ENCODE measurements at regions not wholly inside any gene's neighbourhood (a gene's known extent, or its start where the extent isn't known, plus 50 kb on each side); places are given as distances from the start of the nearest gene placed in this dataset.
"Not testable (repeated sequence)": the region's sequence is repeated elsewhere in the genome, so short reads cannot be mapped to it uniquely, and the experiment has no call there.

GRCh38 chr1:104197516-104197915, 447.8 kb downstream of the AMY1C start:
- no CpG with 5 or more reads among the region's 1 CpG for WGBS (ENCODE audit: extremely low coverage, insufficient coverage, insufficient read length)
- no peak overlapping the region for H4K12ac ChIP-seq (ENCODE audit: low read depth, low read length)
- H3K9me3 ChIP-seq (ENCODE audit: insufficient read depth, low read depth, low read length) = no peaks in the 10 kb centered on the region
- H3K18ac ChIP-seq (ENCODE audit: low read length) = no peak overlapping the region
- no peak overlapping the region for H3K9ac ChIP-seq (ENCODE audit: low read length)
- H3K4me2 ChIP-seq (ENCODE audit: low read length) = no peak overlapping the region
- no peak overlapping the region for H2AFZ ChIP-seq (ENCODE audit: insufficient read depth, low read length, poor library complexity)
- no peak overlapping the region for H3K4ac ChIP-seq (ENCODE audit: low read depth, low read length)
- H2BK12ac ChIP-seq (ENCODE audit: low read length) = no peak overlapping the region
- H3K4me3 ChIP-seq (ENCODE audit: low read depth, low read length) = no peak overlapping the region
- no peak overlapping the region for H4K91ac ChIP-seq (ENCODE audit: low read depth, low read length)
- H3K23ac ChIP-seq (ENCODE audit: low read length) = no peak overlapping the region
- H3K36me3 ChIP-seq (ENCODE audit: control insufficient read depth in 1 of 2, insufficient read depth in 2 of 2, low read length in 2 of 2) = no peaks in the 10 kb centered on the region
- no peak overlapping the region for H3K27ac ChIP-seq (ENCODE audit: low read depth, low read length)
- H2BK5ac ChIP-seq (ENCODE audit: low read depth, low read length, poor library complexity) = no peak overlapping the region
- H4K8ac ChIP-seq (ENCODE audit: low read depth, low read length) = no peak overlapping the region
- H3K27me3 ChIP-seq (ENCODE audit: insufficient read depth, low read length) = no peaks in the 10 kb centered on the region
- no peaks in the 10 kb centered on the region for H3K79me1 ChIP-seq (ENCODE audit: low read length)
- no peak overlapping the region for H3K14ac ChIP-seq (ENCODE audit: low read length)
- DNase-seq = peak in 1 of 2 donors; percentile 33
- H3K79me2 ChIP-seq (ENCODE audit: control insufficient read depth, insufficient read depth, low read length, poor library complexity) = no peaks in the 10 kb centered on the region
- H2BK120ac ChIP-seq (ENCODE audit: insufficient read depth, low read length, poor library complexity) = no peak overlapping the region
- no peak overlapping the region for H2AK5ac ChIP-seq (ENCODE audit: low read length)
- no peaks in the 10 kb centered on the region for H3K4me1 ChIP-seq (ENCODE audit: control insufficient read depth in 1 of 2, insufficient read depth in 2 of 2, low read length in 2 of 2)

DNA sequence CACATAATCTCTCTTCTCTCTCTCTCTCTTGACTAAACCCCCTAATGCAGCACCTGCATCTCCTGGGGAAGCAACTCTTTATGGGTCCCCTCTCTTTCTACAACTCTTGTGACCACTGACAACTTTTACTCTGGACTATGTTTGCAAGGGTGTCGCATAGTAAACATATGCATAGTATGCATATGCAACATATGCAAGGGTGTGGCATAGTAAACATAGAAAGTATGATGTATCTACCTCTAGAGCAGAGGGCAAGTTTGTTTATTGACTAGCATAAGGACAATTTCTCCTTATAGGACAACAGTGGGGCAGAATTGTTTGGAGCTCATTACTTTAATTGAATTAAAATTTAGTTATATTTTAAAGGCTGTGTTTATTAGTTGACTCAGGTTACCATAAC, 462.5 kb downstream of the AMY1C start:
- Histone ChIP-seq H3K36me3 (ENCODE audit: control insufficient read depth in 1 of 2, insufficient read depth in 2 of 2, low read length in 2 of 2) (no peaks in the 10 kb centered on the region), H4K91ac (ENCODE audit: low read depth, low read length) (no peak overlapping the region), H3K4ac (ENCODE audit: low read depth, low read length) (no peak overlapping the region), H3K4me3 (ENCODE audit: low read depth, low read length) (no peak overlapping the region), H3K18ac (ENCODE audit: low read length) (no peak overlapping the region), H3K79me2 (ENCODE audit: control insufficient read depth, insufficient read depth, low read length, poor library complexity) (no peaks in the 10 kb centered on the region), H3K9ac (ENCODE audit: low read length) (no peak overlapping the region), H3K14ac (ENCODE audit: low read length) (no peak overlapping the region), H4K8ac (ENCODE audit: low read depth, low read length) (no peak overlapping the region), H2AK5ac (ENCODE audit: low read length) (no peak overlapping the region), H3K79me1 (ENCODE audit: low read length) (no peaks in the 10 kb centered on the region), H2AFZ (ENCODE audit: insufficient read depth, low read length, poor library complexity) (no peak overlapping the region), H2BK120ac (ENCODE audit: insufficient read depth, low read length, poor library complexity) (no peak overlapping the region), H3K4me2 (ENCODE audit: low read length) (no peak overlapping the region), H3K9me3 (ENCODE audit: insufficient read depth, low read depth, low read length) (no peaks in the 10 kb centered on the region), H3K27me3 (ENCODE audit: insufficient read depth, low read length) (no peaks in the 10 kb centered on the region), H3K27ac (ENCODE audit: low read depth, low read length) (no peak overlapping the region), H3K4me1 (ENCODE audit: control insufficient read depth in 1 of 2, insufficient read depth in 2 of 2, low read length in 2 of 2) (no peaks in the 10 kb centered on the region), H3K23ac (ENCODE audit: low read length) (no peak overlapping the region), H2BK5ac (ENCODE audit: low read depth, low read length, poor library complexity) (no peak overlapping the region), H4K12ac (ENCODE audit: low read depth, low read length) (no peak overlapping the region), H2BK12ac (ENCODE audit: low read length) (no peak overlapping the region)
- no peak for DNase-seq
- no CpG with 5 or more reads among the region's 1 CpG for WGBS (ENCODE audit: extremely low coverage, insufficient coverage, insufficient read length)

- H4K12ac ChIP-seq (ENCODE audit: low read depth, low read length); H4K8ac ChIP-seq (ENCODE audit: low read depth, low read length); H3K23ac ChIP-seq (ENCODE audit: low read length); H3K9me3 ChIP-seq (ENCODE audit: insufficient read depth, low read depth, low read length); H3K9ac ChIP-seq (ENCODE audit: low read length); H2AFZ ChIP-seq (ENCODE audit: insufficient read depth, low read length, poor library complexity); DNase-seq; H3K4ac ChIP-seq (ENCODE audit: low read depth, low read length); H4K91ac ChIP-seq (ENCODE audit: low read depth, low read length); H3K36me3 ChIP-seq (ENCODE audit: control insufficient read depth in 1 of 2, insufficient read depth in 2 of 2, low read length in 2 of 2); H3K79me2 ChIP-seq (ENCODE audit: control insufficient read depth, insufficient read depth, low read length, poor library complexity); H2AK5ac ChIP-seq (ENCODE audit: low read length); H3K27me3 ChIP-seq (ENCODE audit: insufficient read depth, low read length); H3K14ac ChIP-seq (ENCODE audit: low read length); H2BK5ac ChIP-seq (ENCODE audit: low read depth, low read length, poor library complexity); H3K79me1 ChIP-seq (ENCODE audit: low read length); H2BK12ac ChIP-seq (ENCODE audit: low read length); H3K18ac ChIP-seq (ENCODE audit: low read length); H2BK120ac ChIP-seq (ENCODE audit: insufficient read depth, low read length, poor library complexity); H3K4me1 ChIP-seq (ENCODE audit: control insufficient read depth in 1 of 2, insufficient read depth in 2 of 2, low read length in 2 of 2); H3K4me2 ChIP-seq (ENCODE audit: low read length); H3K4me3 ChIP-seq (ENCODE audit: low read depth, low read length); H3K27ac ChIP-seq (ENCODE audit: low read depth, low read length): not testable (repeated sequence)
- WGBS (ENCODE audit: extremely low coverage, insufficient coverage, insufficient read length) = no CpG with 5 or more reads among the region's 28 CpGs
These were observed 467.8 kb downstream of the AMY1C start for GRCh38 chr1:104217395-104217986.

DNA sequence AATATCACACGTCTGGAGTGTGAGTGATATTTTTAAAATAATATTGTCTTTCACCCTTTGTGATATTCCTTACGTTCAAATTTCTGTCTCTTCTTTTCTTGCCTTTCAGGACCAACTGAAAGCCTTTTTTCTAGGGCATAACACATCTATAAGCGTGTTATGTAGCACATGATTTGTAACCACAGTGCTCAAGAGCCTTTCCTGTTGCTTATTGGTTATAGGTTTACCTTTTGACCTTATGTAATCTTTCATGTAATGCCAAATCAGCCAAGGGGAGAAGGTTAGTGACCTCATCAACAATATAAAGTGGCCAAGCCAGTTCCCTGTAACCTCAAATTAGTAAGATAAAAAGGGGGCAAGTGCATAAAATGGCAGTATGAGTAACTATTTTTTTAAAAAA, 480.2 kb downstream of the AMY1C start:
- Histone ChIP-seq H2BK12ac (ENCODE audit: low read length) (no peak overlapping the region), H2BK120ac (ENCODE audit: insufficient read depth, low read length, poor library complexity) (no peak overlapping the region), H3K79me1 (ENCODE audit: low read length) (no peaks in the 10 kb centered on the region), H3K23ac (ENCODE audit: low read length) (no peak overlapping the region), H3K27me3 (ENCODE audit: insufficient read depth, low read length) (no peaks in the 10 kb centered on the region), H3K18ac (ENCODE audit: low read length) (no peak overlapping the region), H3K4me3 (ENCODE audit: low read depth, low read length) (no peak overlapping the region), H2AK5ac (ENCODE audit: low read length) (no peak overlapping the region), H3K9ac (ENCODE audit: low read length) (no peak overlapping the region), H3K27ac (ENCODE audit: low read depth, low read length) (no peak overlapping the region), H4K91ac (ENCODE audit: low read depth, low read length) (no peak overlapping the region), H3K79me2 (ENCODE audit: control insufficient read depth, insufficient read depth, low read length, poor library complexity) (no peaks in the 10 kb centered on the region), H3K4ac (ENCODE audit: low read depth, low read length) (no peak overlapping the region), H2BK5ac (ENCODE audit: low read depth, low read length, poor library complexity) (no peak overlapping the region), H3K36me3 (ENCODE audit: control insufficient read depth in 1 of 2, insufficient read depth in 2 of 2, low read length in 2 of 2) (no peaks in the 10 kb centered on the region), H4K8ac (ENCODE audit: low read depth, low read length) (no peak overlapping the region), H3K14ac (ENCODE audit: low read length) (no peak overlapping the region), H3K9me3 (ENCODE audit: insufficient read depth, low read depth, low read length) (no peaks in the 10 kb centered on the region), H3K4me2 (ENCODE audit: low read length) (no peak overlapping the region), H4K12ac (ENCODE audit: low read depth, low read length) (no peak overlapping the region), H2AFZ (ENCODE audit: insufficient read depth, low read length, poor library complexity) (no peak overlapping the region), H3K4me1 (ENCODE audit: control insufficient read depth in 1 of 2, insufficient read depth in 2 of 2, low read length in 2 of 2) (no peaks in the 10 kb centered on the region)
- DNase-seq = no peak
- WGBS (ENCODE audit: extremely low coverage, insufficient coverage, insufficient read length) = no CpG with 5 or more reads among the region's 3 CpGs

All from trophoblast cell (in vitro differentiated cells and primary cell).